ENCODE measurements at regions not wholly inside any gene's neighbourhood (a gene's known extent, or its start where the extent isn't known, plus 50 kb on each side); places are given as distances from the start of the nearest gene placed in this dataset.

GRCh38 chr10:33594475-33594874, 260.0 kb upstream of the NRP1 start:
- TF ChIP-seq POLR2AphosphoS5 (IDR thresholded peaks at IDR 0.05; ENCODE audit: low read depth, low read length) (no peak), REST (IDR thresholded peaks at IDR 0.05; ENCODE audit: insufficient read depth in 1 of 2, low read depth in 2 of 2, low read length in 2 of 2) (no peak), SIN3A (IDR thresholded peaks at IDR 0.05; ENCODE audit: borderline replicate concordance, insufficient read depth, low read length) (no peak), TAF1 (IDR thresholded peaks at IDR 0.05; ENCODE audit: borderline replicate concordance, insufficient read depth, low read length) (no peak)

All from PFSK-1 (cell line).